CD4-positive, alpha-beta T cell (primary cell): ENCODE measurements at regions not wholly inside any gene's neighbourhood (a gene's known extent, or its start where the extent isn't known, plus 50 kb on each side); places are given as distances from the start of the nearest gene placed in this dataset.

ENCODE experiments used
- ATAC-seq: fragments of 200-7000 bp; cut with Tn5 transposase; one replicate; pipeline ENCODE4 v1.10.0; 2022; ENCODE audit warnings: mild to moderate bottlenecking; ENCODE audit not compliant: poor library complexity
- CTCF ChIA-PET: fragments of 350-600 bp; sonication (Branson Sonifier 250); formaldehyde crosslinking; loops from one replicate; lab custom pipeline; 2021; ENCODE audit warnings: antibody characterized with exemption, inconsistent platforms; lab: Charles Lee
- POLR2A ChIA-PET: fragments of 350-600 bp; sonication (Branson Sonifier 250); formaldehyde crosslinking; loops from one replicate; lab custom pipeline; 2021; ENCODE audit warnings: antibody characterized with exemption, inconsistent platforms; lab: Charles Lee
- DNase-seq, 14 experiments: peaks; one replicate each; pipeline ENCODE4 v3.0.0-alpha.2; 2013 to 2020; ENCODE audit warnings: mixed read lengths in 2 of 14
- H3K27ac ChIP-seq, 2 donors: one replicate each; pipeline versions ENCODE4 v1.5.1 to v1.7.0; 2013; ENCODE audit warnings: low read length in 2 of 2, low read depth in 1 of 2, mild to moderate bottlenecking in 1 of 2
- H3K27me3 ChIP-seq, 2 experiments: 1 replicate in 1 of 2; 2 replicates in 1 of 2; pipeline versions ENCODE4 v1.6.1 to v1.7.0; 2013; ENCODE audit warnings: low read length in 2 of 2, control low read depth in 1 of 2, mild to moderate bottlenecking in 1 of 2, moderate library complexity in 1 of 2; ENCODE audit not compliant: insufficient read depth in 2 of 2, control insufficient read depth in 1 of 2
- H3K36me3 ChIP-seq: one replicate; pipeline ENCODE4 v1.6.1; 2013; ENCODE audit warnings: low read length, control low read depth; ENCODE audit not compliant: insufficient read depth
- H3K4me1 ChIP-seq: one replicate; pipeline ENCODE4 v1.6.1; 2013; ENCODE audit warnings: low read length, control low read depth; ENCODE audit not compliant: insufficient read depth
- H3K4me3 ChIP-seq: one replicate; pipeline ENCODE4 v1.5.1; 2013; ENCODE audit warnings: mild to moderate bottlenecking, low read length, moderate library complexity
- H3K9me3 ChIP-seq, 2 experiments: 1 replicate in 1 of 2; 2 replicates in 1 of 2; pipeline versions ENCODE4 v1.6.1 to v1.7.0; 2013; ENCODE audit warnings: low read length in 2 of 2, mild to moderate bottlenecking in 2 of 2, control low read depth in 1 of 2, moderate library complexity in 1 of 2; ENCODE audit not compliant: control insufficient read depth in 1 of 2, insufficient read depth in 1 of 2
- H3K27ac Mint-ChIP-seq: one replicate; pipeline ENCODE4 v1.8.0; 2020; ENCODE audit warnings: mixed read lengths
- H3K27me3 Mint-ChIP-seq: one replicate; pipeline ENCODE4 v1.8.0; 2021; ENCODE audit warnings: mixed read lengths
- H3K36me3 Mint-ChIP-seq: one replicate; pipeline ENCODE4 v1.8.0; 2021; ENCODE audit warnings: low read depth, mixed read lengths
- H3K4me1 Mint-ChIP-seq: one replicate; pipeline ENCODE4 v1.8.0; 2021; ENCODE audit warnings: low read depth, mixed read lengths
- H3K4me3 Mint-ChIP-seq: one replicate; pipeline ENCODE4 v1.8.0; 2020; ENCODE audit warnings: mild to moderate bottlenecking, mixed read lengths
- H3K9me3 Mint-ChIP-seq: one replicate; pipeline ENCODE4 v1.8.0; 2020; ENCODE audit warnings: mixed read lengths
- CTCF ChIP-seq: fragments of 200-600 bp; IDR thresholded peaks from one replicate; pipeline ENCODE4 v1.8.0; 2022; ENCODE audit warnings: antibody characterized with exemption, mild to moderate bottlenecking
- intact Hi-C, 2 experiments: fragments of 100-400 bp; cut with DNase I in 1 of 2; cut with micrococcal nuclease in 1 of 2; formaldehyde crosslinking; loops; one replicate each; pipeline versions ENCODE4 v1.15.1 to v1.9.0; 2023 to 2025; cut with DNase I, micrococcal nuclease

- H3K36me3 ChIP-seq = no peaks in the 10 kb centered on the region
- Mint-ChIP-seq H3K27ac (no peak overlapping the region), H3K4me3 (no peak overlapping the region), H3K36me3 (no peaks in the 10 kb centered on the region), H3K27me3 (no peaks in the 10 kb centered on the region), H3K9me3 (peaks cover 24% of the 10 kb centered on the region), H3K4me1 (no peaks in the 10 kb centered on the region)
- ChIA-PET CTCF (no interaction called here), POLR2A (no interaction called here)
- peaks cover 0 to 9% of the 10 kb centered on the region in 2 experiments for H3K9me3 ChIP-seq
- ATAC-seq (no peak), DNase-seq (no peak)
- H3K27me3 ChIP-seq = no peaks in the 10 kb centered on the region
- no peak overlapping the region for H3K4me3 ChIP-seq
- no peaks in the 10 kb centered on the region for H3K4me1 ChIP-seq
- intact Hi-C loops = no loop called here
- H3K27ac ChIP-seq = no peak overlapping the region
- no peak for TF ChIP-seq CTCF
Observed at GRCh38 chr4:60544981-60545380, 655.1 kb upstream of the ADGRL3 start.

- Mint-ChIP-seq H3K36me3 (no peaks in the 10 kb centered on the region), H3K9me3 (peaks cover 16% of the 10 kb centered on the region), H3K27me3 (no peaks in the 10 kb centered on the region), H3K4me3 (no peak overlapping the region), H3K27ac (no peak overlapping the region), H3K4me1 (no peaks in the 10 kb centered on the region)
- Histone ChIP-seq H3K4me3 (no peak overlapping the region), H3K4me1 (no peaks in the 10 kb centered on the region), H3K27me3 (no peaks in the 10 kb centered on the region), H3K36me3 (no peaks in the 10 kb centered on the region), H3K9me3 (peaks cover 0 to 13% of the 10 kb centered on the region in 2 experiments), H3K27ac (no peak overlapping the region)
- no peak for TF ChIP-seq CTCF
- POLR2A ChIA-PET = no interaction called here
- no peak for DNase-seq
- CTCF ChIA-PET = no interaction called here
- no peak for ATAC-seq
- intact Hi-C loops = no loop called here
Observed at GRCh38 chr4:60562334-60562733, 637.8 kb upstream of the ADGRL3 start.

GRCh38 chr4:60565558-60565957, 634.6 kb upstream of the ADGRL3 start:
- Histone ChIP-seq H3K4me1 (no peaks in the 10 kb centered on the region), H3K27ac (no peak overlapping the region), H3K36me3 (no peaks in the 10 kb centered on the region), H3K4me3 (no peak overlapping the region), H3K9me3 (peaks cover 0 to 13% of the 10 kb centered on the region in 2 experiments), H3K27me3 (no peaks in the 10 kb centered on the region)
- DNase-seq (no peak), ATAC-seq (no peak)
- Mint-ChIP-seq H3K9me3 (peaks cover 22% of the 10 kb centered on the region), H3K4me1 (no peaks in the 10 kb centered on the region), H3K27me3 (no peaks in the 10 kb centered on the region), H3K27ac (no peak overlapping the region), H3K4me3 (no peak overlapping the region), H3K36me3 (no peaks in the 10 kb centered on the region)
- ChIA-PET CTCF (no interaction called here), POLR2A (no interaction called here)
- intact Hi-C loops = no loop called here
- no peak for TF ChIP-seq CTCF
